Endothelial cell (in vitro differentiated cells): ENCODE measurements at regions not wholly inside any gene's neighbourhood (a gene's known extent, or its start where the extent isn't known, plus 50 kb on each side); places are given as distances from the start of the nearest gene placed in this dataset.

Experiments
- DNase-seq: peaks from one replicate; pipeline ENCODE4 v3.0.0; 2021; ENCODE audit warnings: low spot score
- H3K27ac Mint-ChIP-seq: one replicate; pipeline ENCODE4 v1.8.0; 2021; ENCODE audit warnings: mixed read lengths, inconsistent platforms; ENCODE audit not compliant: unreplicated experiment
- H3K27me3 Mint-ChIP-seq: one replicate; pipeline ENCODE4 v1.8.0; 2021; ENCODE audit warnings: mild to moderate bottlenecking, moderate library complexity, mixed read lengths, inconsistent platforms; ENCODE audit not compliant: unreplicated experiment
- H3K36me3 Mint-ChIP-seq: one replicate; pipeline ENCODE4 v1.8.0; 2021; ENCODE audit warnings: mild to moderate bottlenecking, low read depth, mixed read lengths, inconsistent platforms; ENCODE audit not compliant: unreplicated experiment
- H3K4me1 Mint-ChIP-seq: one replicate; pipeline ENCODE4 v1.8.0; 2021; ENCODE audit warnings: mild to moderate bottlenecking, mixed read lengths, inconsistent platforms; ENCODE audit not compliant: unreplicated experiment
- H3K4me3 Mint-ChIP-seq: one replicate; pipeline ENCODE4 v1.8.0; 2021; ENCODE audit warnings: mild to moderate bottlenecking, mixed read lengths, inconsistent platforms; ENCODE audit not compliant: unreplicated experiment
- H3K9me3 Mint-ChIP-seq: one replicate; pipeline ENCODE4 v1.8.0; 2021; ENCODE audit warnings: mixed read lengths, inconsistent platforms; ENCODE audit not compliant: unreplicated experiment
- TF ChIP-seq, protein P1 (sequence below): fragments of 200-600 bp; sonication (generic); IDR thresholded peaks from one replicate; pipeline ENCODE4 v1.5.0; 2021; ENCODE audit warnings: antibody characterized with exemption; ENCODE audit not compliant: unreplicated experiment

DNA sequence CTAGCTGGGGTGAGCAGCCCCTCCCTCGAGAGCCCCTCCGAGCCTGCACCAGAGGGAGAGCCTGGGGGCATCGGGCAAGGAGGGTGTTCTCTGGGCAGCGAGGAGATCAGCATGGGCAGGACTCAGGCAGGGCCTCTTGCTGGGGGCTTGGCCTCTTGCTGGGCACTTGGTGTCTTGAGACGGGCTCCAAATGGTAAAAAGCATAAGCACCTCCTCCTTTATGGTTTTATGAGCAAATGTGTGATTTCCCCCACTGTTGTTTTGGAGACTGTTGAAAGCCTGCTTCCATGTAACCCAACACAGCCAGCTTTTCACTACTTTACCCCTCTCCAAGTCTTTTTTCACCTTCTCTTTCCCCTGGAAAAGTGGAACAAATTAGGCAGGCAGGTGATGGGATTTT is 239.3 kb downstream of the TLE3 start:
- Mint-ChIP-seq H3K9me3 (no peaks in the 10 kb centered on the region), H3K27ac (no peak overlapping the region), H3K4me3 (no peak overlapping the region), H3K36me3 (no peaks in the 10 kb centered on the region), H3K4me1 (peaks cover 42% of the 10 kb centered on the region), H3K27me3 (peaks cover 6% of the 10 kb centered on the region)
- TF ChIP-seq, protein P1, sequence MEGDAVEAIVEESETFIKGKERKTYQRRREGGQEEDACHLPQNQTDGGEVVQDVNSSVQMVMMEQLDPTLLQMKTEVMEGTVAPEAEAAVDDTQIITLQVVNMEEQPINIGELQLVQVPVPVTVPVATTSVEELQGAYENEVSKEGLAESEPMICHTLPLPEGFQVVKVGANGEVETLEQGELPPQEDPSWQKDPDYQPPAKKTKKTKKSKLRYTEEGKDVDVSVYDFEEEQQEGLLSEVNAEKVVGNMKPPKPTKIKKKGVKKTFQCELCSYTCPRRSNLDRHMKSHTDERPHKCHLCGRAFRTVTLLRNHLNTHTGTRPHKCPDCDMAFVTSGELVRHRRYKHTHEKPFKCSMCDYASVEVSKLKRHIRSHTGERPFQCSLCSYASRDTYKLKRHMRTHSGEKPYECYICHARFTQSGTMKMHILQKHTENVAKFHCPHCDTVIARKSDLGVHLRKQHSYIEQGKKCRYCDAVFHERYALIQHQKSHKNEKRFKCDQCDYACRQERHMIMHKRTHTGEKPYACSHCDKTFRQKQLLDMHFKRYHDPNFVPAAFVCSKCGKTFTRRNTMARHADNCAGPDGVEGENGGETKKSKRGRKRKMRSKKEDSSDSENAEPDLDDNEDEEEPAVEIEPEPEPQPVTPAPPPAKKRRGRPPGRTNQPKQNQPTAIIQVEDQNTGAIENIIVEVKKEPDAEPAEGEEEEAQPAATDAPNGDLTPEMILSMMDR, result no peak
- DNase-seq, result no peak

DNA sequence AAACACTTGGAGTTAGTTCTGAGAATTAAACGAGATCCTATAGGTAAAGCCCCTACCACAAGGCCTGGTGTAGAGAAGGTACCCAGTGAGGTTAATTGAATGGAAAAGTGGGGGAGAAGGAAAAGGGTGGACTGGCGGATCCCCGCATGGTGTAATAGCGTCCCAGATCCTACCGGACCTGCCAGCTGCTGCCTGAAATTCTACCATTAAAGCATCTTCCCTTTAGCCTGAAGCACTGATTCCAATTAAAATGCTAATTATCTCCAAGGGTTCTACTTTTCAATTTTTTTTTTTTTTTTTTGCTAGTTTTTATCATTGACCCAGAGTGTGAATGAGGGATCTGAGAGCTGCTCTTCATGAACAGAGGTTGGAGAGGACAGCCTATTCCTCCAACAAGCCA is 237.9 kb downstream of the TLE3 start:
- Mint-ChIP-seq H3K27me3 (peaks cover 6% of the 10 kb centered on the region), H3K4me3 (no peak overlapping the region), H3K9me3 (no peaks in the 10 kb centered on the region), H3K36me3 (no peaks in the 10 kb centered on the region), H3K4me1 (peaks cover 35% of the 10 kb centered on the region), H3K27ac (no peak overlapping the region)
- DNase-seq, result no peak
- TF ChIP-seq, protein P1, result no peak

DNA sequence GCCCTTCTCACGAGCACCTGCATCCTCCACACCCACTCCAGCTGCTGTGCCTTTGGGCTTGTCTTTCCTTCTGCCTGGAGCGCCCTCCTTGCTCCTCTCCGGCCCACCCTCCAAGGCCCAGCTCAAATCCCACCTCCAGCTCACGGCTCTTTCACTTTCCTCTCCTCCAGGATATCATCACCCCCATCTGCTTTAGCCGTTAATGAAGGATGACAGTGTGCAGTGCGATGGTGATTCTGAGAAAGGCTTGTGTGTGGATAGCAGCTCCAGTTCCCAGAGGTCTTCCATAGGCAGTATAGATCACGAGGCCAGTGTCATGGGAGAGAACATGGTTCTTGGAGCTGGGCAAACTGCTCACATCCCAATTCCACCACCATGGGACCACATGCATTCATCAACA is 237.4 kb downstream of the TLE3 start:
- H3K9me3 Mint-ChIP-seq, result no peaks in the 10 kb centered on the region

DNA sequence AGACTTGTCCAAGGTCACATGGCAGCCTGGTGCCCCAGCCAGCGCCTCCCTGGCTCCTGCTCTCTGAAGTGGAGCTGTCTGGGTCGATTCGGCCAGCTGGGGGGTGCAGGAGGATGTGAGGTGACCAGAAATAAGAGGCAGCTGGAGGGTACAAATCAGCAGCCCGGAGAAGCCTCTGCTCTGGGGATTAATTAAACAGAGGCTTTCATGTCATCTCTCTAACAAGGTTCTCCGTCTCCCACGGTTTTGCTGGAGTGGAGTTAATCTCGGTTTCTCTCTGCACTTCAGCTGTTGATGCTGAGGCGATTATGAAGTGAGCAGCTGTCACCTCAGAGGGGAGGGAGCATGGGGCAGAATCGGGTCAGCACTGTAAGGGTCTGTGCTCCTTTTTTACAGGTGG is 236.8 kb downstream of the TLE3 start:
- TF ChIP-seq, protein P1, result no peak
- Mint-ChIP-seq H3K4me3 (no peak overlapping the region), H3K4me1 (peaks cover 24% of the 10 kb centered on the region), H3K27ac (no peak overlapping the region), H3K36me3 (no peaks in the 10 kb centered on the region), H3K27me3 (peaks cover 6% of the 10 kb centered on the region), H3K9me3 (no peaks in the 10 kb centered on the region)
- DNase-seq, result no peak

More for the DNA sequence above, 237.4 kb downstream of the TLE3 start:
- no peak for DNase-seq
- Mint-ChIP-seq H3K27me3 (peaks cover 6% of the 10 kb centered on the region), H3K36me3 (no peaks in the 10 kb centered on the region), H3K27ac (no peak overlapping the region), H3K4me1 (peaks cover 30% of the 10 kb centered on the region), H3K4me3 (no peak overlapping the region)
- TF ChIP-seq, protein P1, result no peak

DNA sequence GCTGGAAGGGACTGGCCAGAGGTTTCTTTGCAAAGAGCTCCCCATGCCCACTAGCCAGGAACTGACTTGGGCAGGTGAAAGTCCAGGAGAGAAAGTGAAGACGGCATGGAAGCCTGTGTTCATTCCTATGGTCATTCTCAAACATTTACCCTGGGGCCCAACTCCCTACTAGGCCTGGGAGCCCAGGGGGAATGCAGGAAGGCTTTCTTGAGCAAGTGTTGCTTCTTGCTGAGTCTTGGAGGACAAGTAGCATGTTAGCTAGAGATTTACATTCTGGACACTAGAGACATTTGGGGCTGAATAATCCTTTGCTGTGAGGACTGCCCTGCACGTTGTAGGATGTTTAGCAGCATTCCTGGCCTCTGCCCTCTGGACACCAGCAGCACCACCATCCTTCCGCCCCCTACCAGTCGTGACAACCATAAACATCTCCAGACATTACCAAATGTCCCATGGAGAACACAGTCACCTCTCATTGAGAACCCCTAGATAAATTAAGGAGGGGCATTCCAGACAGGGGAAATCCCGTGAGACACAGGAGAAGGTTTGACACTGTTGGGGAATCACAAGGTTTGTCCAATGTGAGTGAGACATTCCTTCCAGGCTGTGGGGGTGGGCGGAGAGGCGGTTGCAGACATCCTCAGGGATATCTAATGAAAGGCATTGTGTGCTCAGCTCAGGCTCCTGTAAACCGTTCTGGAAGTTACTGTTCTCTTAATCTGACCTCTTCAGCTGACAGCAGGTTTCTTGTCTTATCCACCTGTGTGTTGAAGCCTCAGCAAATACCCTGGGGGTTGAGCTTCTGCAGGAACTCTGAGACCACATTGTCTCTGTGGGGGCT is 236.2 kb downstream of the TLE3 start:
- Mint-ChIP-seq H3K4me1 (peaks cover 20% of the 10 kb centered on the region), H3K36me3 (no peaks in the 10 kb centered on the region), H3K4me3 (no peak overlapping the region), H3K9me3 (no peaks in the 10 kb centered on the region), H3K27ac (no peak overlapping the region), H3K27me3 (peaks cover 3% of the 10 kb centered on the region)
- DNase-seq, result no peak
- TF ChIP-seq, protein P1, result no peak
